SJCRH30 (cell line): ENCODE measurements at regions not wholly inside any gene's neighbourhood (a gene's known extent, or its start where the extent isn't known, plus 50 kb on each side); places are given as distances from the start of the nearest gene placed in this dataset.
"Not testable (repeated sequence)": the region's sequence is repeated elsewhere in the genome, so short reads cannot be mapped to it uniquely, and the experiment has no call there.

Source experiments
- DNase-seq, 2 experiments: peaks; one replicate each; pipeline ENCODE4 v3.0.0-alpha.2; 2015 to 2020
- H3K27ac ChIP-seq: fragments of 250-450 bp; sonication (Bioruptor Pico); 2 replicates; pipeline ENCODE4 v1.5.1; 2020; ENCODE audit warnings: mild to moderate bottlenecking, moderate library complexity
- H3K27me3 ChIP-seq: fragments of 250-450 bp; sonication (Bioruptor Pico); 2 replicates; pipeline ENCODE4 v1.5.1; 2020; ENCODE audit warnings: mild to moderate bottlenecking, moderate library complexity
- H3K36me3 ChIP-seq: fragments of 250-450 bp; sonication (Bioruptor Pico); 2 replicates; pipeline ENCODE4 v1.5.1; 2020; ENCODE audit warnings: mild to moderate bottlenecking, moderate library complexity
- H3K4me1 ChIP-seq: fragments of 250-450 bp; sonication (Bioruptor Pico); 2 replicates; pipeline ENCODE4 v1.5.1; 2020; ENCODE audit warnings: mild to moderate bottlenecking, moderate library complexity
- H3K4me3 ChIP-seq: fragments of 250-450 bp; sonication (Bioruptor Pico); 2 replicates; pipeline ENCODE4 v1.5.1; 2020; ENCODE audit warnings: mild to moderate bottlenecking, moderate library complexity
- H3K9me3 ChIP-seq: fragments of 250-450 bp; sonication (Bioruptor Pico); replicated peaks from 2 replicates; pipeline ENCODE4 v1.5.1; 2020; ENCODE audit warnings: mild to moderate bottlenecking, moderate library complexity

DNA sequence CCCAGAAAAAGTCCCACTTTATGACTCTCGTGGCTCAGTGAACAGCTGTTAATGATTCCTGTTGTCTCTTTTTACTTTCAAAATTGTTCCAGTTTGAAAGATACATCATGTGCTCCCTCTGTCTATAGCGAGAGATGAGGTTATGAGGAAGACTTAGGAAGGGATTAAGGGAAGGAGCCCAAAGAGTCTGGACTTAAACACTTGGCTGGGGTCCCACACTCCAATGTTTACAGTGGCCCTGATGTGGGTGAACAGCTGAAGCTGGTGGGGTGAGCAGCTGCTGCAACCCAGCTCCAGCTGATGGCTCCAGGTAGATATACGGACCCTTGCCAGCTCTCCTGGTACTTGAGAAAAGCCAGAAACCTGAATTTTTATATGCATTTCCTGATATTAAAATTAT is 84.5 kb upstream of the PLET1 start:
- Histone ChIP-seq H3K36me3 (no peaks in the 10 kb centered on the region), H3K27ac (peak overlapping the region; percentile 61), H3K9me3 (no peaks in the 10 kb centered on the region), H3K4me1 (peaks cover 39% of the 10 kb centered on the region), H3K27me3 (no peaks in the 10 kb centered on the region), H3K4me3 (no peak overlapping the region)
- DNase-seq, result peak; percentile 80 to 93

GRCh38 chr11:112345706-112346105 is 85.0 kb upstream of the PLET1 start:
- H3K4me1 ChIP-seq, result peaks cover 39% of the 10 kb centered on the region
- H3K36me3 ChIP-seq, result no peaks in the 10 kb centered on the region
- peak; percentile 55 to 68 for DNase-seq
- H3K4me3 ChIP-seq, result no peak overlapping the region
- no peaks in the 10 kb centered on the region for H3K27me3 ChIP-seq
- no peaks in the 10 kb centered on the region for H3K9me3 ChIP-seq
- peak overlapping the region; percentile 61 for H3K27ac ChIP-seq

GRCh38 chr11:112346586-112346985 is 85.9 kb upstream of the PLET1 start:
- Histone ChIP-seq H3K4me3 (no peak overlapping the region), H3K36me3 (no peaks in the 10 kb centered on the region), H3K27ac (no peak overlapping the region), H3K27me3 (no peaks in the 10 kb centered on the region), H3K9me3 (no peaks in the 10 kb centered on the region), H3K4me1 (peaks cover 39% of the 10 kb centered on the region)
- peak in 1 of 2 experiments; percentile 13 for DNase-seq

DNA sequence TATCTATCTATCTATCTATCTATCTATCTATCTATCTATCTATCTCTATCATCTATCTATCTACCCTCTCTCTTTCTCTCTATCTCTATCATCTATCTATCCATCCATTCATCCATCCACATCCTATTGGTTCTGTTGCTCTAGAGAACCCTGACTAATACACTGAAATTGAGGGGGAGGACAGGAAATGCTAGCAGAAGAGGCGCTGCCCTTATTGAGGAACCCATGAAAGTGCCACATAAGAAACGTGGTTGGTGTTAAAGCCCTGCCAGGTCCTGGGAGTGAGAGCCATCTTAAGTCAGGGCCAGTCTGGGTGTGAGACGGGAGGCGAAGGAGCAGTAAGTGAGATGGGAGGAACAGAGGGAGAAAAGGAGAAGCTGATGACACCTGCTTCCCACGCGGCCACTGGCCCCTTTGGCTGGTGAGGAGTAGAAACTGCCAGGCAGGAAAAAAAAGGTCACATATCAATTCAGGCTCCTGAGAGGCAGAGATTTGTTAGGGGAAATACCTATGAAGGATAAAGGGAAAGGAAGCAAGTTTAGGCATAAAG is 87.9 kb upstream of the PLET1 start:
- Histone ChIP-seq H3K4me1 (peaks cover 33% of the 10 kb centered on the region), H3K27ac (no peak overlapping the region), H3K9me3 (no peaks in the 10 kb centered on the region), H3K27me3 (no peaks in the 10 kb centered on the region), H3K36me3 (no peaks in the 10 kb centered on the region), H3K4me3 (no peak overlapping the region)
- no peak for DNase-seq

GRCh38 chr11:112351423-112351822 is 90.8 kb upstream of the PLET1 start:
- not testable (repeated sequence) for H3K9me3 ChIP-seq, H3K27ac ChIP-seq, DNase-seq, H3K4me1 ChIP-seq, H3K36me3 ChIP-seq, H3K27me3 ChIP-seq, H3K4me3 ChIP-seq

- H3K27me3 ChIP-seq, result no peaks in the 10 kb centered on the region
- no peak overlapping the region for H3K27ac ChIP-seq
- no peaks in the 10 kb centered on the region for H3K36me3 ChIP-seq
- no peaks in the 10 kb centered on the region for H3K4me1 ChIP-seq
- no peaks in the 10 kb centered on the region for H3K9me3 ChIP-seq
- DNase-seq, result no peak
- no peak overlapping the region for H3K4me3 ChIP-seq
Observed at GRCh38 chr11:112352907-112353306, 92.2 kb upstream of the PLET1 start.

DNA sequence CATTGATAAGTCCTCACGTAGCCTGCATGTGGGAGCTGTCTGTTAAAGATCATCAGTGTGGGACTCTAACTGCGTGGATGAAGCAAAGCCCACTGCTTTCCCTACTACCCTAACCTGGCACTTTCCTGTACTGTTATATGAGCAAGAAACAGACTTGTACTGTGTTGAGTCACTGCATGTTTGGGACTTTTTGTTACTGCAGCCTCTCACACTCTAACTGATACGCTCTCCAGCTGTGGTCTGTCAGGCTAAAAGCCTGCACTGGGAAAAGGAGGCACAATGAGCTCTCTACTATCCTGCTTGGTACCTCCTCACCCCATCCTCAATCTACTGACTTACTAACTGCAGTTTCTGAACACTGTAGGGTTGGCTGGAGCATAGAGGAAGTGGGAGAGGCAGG is 93.7 kb upstream of the PLET1 start:
- Histone ChIP-seq H3K36me3 (no peaks in the 10 kb centered on the region), H3K27me3 (no peaks in the 10 kb centered on the region), H3K27ac (no peak overlapping the region), H3K9me3 (no peaks in the 10 kb centered on the region), H3K4me3 (no peak overlapping the region), H3K4me1 (no peaks in the 10 kb centered on the region)
- no peak for DNase-seq

DNA sequence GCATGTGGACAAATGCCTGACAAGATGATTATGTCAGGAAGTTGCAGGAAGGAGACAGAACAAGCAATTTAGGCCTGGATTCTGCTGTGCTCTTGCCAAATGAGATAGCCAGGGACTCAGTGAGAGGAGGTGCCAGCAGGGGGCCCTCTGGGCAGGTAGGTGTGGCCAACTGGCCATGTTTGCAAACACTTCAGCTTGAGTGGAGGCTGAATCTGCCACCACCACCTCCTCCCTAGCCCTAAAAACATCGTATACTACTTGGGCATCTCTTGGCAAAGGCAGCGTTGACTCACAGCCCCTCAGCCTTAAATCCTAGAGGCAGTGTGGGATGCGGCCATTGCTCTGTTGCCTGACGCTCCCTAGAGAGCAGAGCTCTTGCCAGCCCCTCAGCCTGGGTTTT is 95.1 kb upstream of the PLET1 start:
- Histone ChIP-seq H3K27me3 (no peaks in the 10 kb centered on the region), H3K4me1 (no peaks in the 10 kb centered on the region), H3K27ac (no peak overlapping the region), H3K4me3 (no peak overlapping the region), H3K9me3 (no peaks in the 10 kb centered on the region), H3K36me3 (no peaks in the 10 kb centered on the region)
- peak in 1 of 2 experiments; percentile 25 for DNase-seq

DNA sequence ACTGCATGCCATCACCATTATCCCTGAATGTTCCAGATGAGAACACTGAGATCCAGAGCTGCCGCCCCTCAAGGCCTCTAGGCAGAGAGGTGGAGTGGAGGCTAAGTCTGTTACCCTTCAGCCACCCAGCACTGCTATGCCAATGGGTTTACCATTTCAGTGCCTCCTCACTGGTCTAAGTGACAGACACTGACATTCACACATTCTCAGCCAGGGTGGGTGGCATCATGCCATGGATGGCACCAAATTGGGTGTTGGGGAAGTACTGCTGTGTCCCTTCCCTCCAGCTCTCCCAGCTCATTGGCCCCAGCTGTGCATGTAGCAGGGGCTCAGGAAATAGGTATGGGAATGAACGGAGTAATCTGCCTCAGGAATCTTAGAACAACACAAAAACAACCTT is 96.8 kb upstream of the PLET1 start:
- no peak overlapping the region for H3K4me3 ChIP-seq
- H3K36me3 ChIP-seq, result no peaks in the 10 kb centered on the region
- no peak for DNase-seq
- H3K9me3 ChIP-seq, result no peaks in the 10 kb centered on the region
- H3K27me3 ChIP-seq, result no peaks in the 10 kb centered on the region
- H3K27ac ChIP-seq, result no peak overlapping the region
- no peaks in the 10 kb centered on the region for H3K4me1 ChIP-seq

GRCh38 chr11:112361396-112361795 is 100.7 kb upstream of the PLET1 start:
- DNase-seq, result no peak
- H3K27ac ChIP-seq, result no peak overlapping the region
- no peaks in the 10 kb centered on the region for H3K9me3 ChIP-seq
- H3K36me3 ChIP-seq, result no peaks in the 10 kb centered on the region
- no peaks in the 10 kb centered on the region for H3K27me3 ChIP-seq
- H3K4me3 ChIP-seq, result no peak overlapping the region
- no peaks in the 10 kb centered on the region for H3K4me1 ChIP-seq

DNA sequence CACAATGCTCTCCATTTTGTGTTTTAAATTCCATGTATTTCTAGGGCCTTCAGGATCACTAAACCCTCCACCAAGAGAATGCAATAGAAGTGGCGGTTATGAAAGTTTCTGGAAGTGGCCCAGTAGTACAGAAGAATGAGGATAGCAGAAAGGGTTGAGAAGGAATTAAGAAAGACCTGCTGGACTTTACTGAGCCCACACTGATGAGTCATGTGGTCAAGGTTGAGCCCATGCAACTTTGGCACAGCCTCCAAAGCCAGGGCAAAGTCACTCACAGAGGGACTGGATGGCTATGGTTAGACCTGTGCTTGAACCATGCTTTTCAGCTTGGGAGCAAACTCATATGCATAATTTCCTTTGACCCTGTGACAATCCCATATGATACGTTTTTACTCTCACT is 102.9 kb upstream of the PLET1 start:
- no peak for DNase-seq
- no peaks in the 10 kb centered on the region for H3K4me1 ChIP-seq
- no peaks in the 10 kb centered on the region for H3K36me3 ChIP-seq
- no peak overlapping the region for H3K27ac ChIP-seq
- H3K9me3 ChIP-seq, result no peaks in the 10 kb centered on the region
- no peaks in the 10 kb centered on the region for H3K27me3 ChIP-seq
- no peak overlapping the region for H3K4me3 ChIP-seq

GRCh38 chr11:112364962-112365481 is 104.4 kb upstream of the PLET1 start:
- Histone ChIP-seq H3K27me3 (no peaks in the 10 kb centered on the region), H3K4me3 (no peak overlapping the region), H3K4me1 (no peaks in the 10 kb centered on the region), H3K36me3 (no peaks in the 10 kb centered on the region), H3K9me3 (no peaks in the 10 kb centered on the region), H3K27ac (no peak overlapping the region)
- DNase-seq, result no peak

- H3K27me3 ChIP-seq, result no peaks in the 10 kb centered on the region
- H3K36me3 ChIP-seq, result no peaks in the 10 kb centered on the region
- no peak for DNase-seq
- H3K27ac ChIP-seq, result no peak overlapping the region
- H3K9me3 ChIP-seq, result no peaks in the 10 kb centered on the region
- H3K4me1 ChIP-seq, result no peaks in the 10 kb centered on the region
- H3K4me3 ChIP-seq, result no peak overlapping the region
Observed at GRCh38 chr11:112366012-112366411, 105.4 kb upstream of the PLET1 start.

GRCh38 chr11:112366777-112367176 is 106.1 kb upstream of the PLET1 start:
- Histone ChIP-seq H3K9me3 (no peaks in the 10 kb centered on the region), H3K27ac (no peak overlapping the region), H3K36me3 (no peaks in the 10 kb centered on the region), H3K27me3 (no peaks in the 10 kb centered on the region), H3K4me1 (no peaks in the 10 kb centered on the region), H3K4me3 (no peak overlapping the region)
- DNase-seq, result no peak

DNA sequence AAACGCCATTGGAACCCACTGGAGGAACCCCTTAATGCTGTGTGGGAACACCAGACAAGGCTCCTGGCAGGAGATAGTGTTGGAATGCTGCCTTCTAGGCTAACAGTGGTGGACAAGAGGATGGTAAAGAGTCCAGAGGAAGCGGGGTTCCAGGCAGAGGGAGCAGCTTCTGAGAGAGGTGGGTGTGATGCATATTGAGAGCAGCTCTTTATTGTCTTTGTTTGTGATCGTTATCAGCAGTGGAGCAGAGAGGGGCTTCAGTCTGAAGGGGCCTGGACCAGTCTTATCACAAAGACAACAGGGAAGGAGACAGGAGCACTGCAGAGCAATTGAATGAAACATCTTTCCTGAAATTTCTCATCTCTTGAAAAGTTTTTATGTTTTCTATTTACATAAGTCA is 106.8 kb upstream of the PLET1 start:
- Histone ChIP-seq H3K4me3 (no peak overlapping the region), H3K27me3 (no peaks in the 10 kb centered on the region), H3K4me1 (no peaks in the 10 kb centered on the region), H3K36me3 (no peaks in the 10 kb centered on the region), H3K9me3 (no peaks in the 10 kb centered on the region), H3K27ac (no peak overlapping the region)
- DNase-seq, result no peak

DNA sequence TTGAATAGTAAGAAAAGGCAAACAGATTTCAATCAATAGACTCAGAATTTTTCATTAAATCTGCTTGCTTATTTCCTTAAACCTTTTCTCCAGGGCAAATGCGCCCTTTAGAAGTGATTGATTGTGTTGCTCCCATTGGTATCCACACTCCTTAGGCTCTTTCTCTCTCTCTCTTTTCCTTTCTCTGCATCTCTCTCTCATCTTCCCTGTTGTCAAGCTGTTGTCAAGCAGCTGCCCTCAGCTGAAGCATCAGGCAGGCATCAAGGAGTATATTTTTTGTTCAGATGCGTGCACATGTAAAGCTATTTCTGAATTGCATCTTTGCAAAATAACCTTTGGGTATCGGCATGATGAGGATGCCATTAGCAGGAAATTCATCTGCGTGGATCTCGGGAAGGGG is 107.2 kb upstream of the PLET1 start:
- no peaks in the 10 kb centered on the region for H3K4me1 ChIP-seq
- no peak overlapping the region for H3K27ac ChIP-seq
- no peak for DNase-seq
- no peaks in the 10 kb centered on the region for H3K36me3 ChIP-seq
- no peaks in the 10 kb centered on the region for H3K27me3 ChIP-seq
- no peak overlapping the region for H3K4me3 ChIP-seq
- no peaks in the 10 kb centered on the region for H3K9me3 ChIP-seq
